ENCODE measurements at regions not wholly inside any gene's neighbourhood (a gene's known extent, or its start where the extent isn't known, plus 50 kb on each side); places are given as distances from the start of the nearest gene placed in this dataset.
"Not testable (repeated sequence)": the region's sequence is repeated elsewhere in the genome, so short reads cannot be mapped to it uniquely, and the experiment has no call there.

DNA sequence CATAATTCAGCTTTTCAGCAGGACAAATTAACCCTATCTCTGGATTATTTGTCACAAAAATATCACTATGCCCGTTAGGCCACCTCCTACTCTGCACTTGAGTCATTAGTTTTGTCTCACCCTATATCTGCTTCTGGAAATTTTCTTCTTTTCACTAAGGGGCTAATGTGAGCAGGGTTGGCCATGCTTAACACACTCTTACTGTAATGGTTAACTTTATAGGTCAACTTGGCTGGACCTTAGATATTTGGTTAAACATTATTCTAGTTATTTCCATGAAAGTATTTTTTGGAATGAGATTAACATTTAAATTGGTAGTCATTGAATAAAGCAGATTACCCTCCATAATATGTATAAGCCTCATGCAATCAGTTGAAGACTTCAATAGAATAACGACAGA is 394.6 kb upstream of the PTCHD4 start:
- no peak for DNase-seq (ENCODE audit: low read depth)

DNA sequence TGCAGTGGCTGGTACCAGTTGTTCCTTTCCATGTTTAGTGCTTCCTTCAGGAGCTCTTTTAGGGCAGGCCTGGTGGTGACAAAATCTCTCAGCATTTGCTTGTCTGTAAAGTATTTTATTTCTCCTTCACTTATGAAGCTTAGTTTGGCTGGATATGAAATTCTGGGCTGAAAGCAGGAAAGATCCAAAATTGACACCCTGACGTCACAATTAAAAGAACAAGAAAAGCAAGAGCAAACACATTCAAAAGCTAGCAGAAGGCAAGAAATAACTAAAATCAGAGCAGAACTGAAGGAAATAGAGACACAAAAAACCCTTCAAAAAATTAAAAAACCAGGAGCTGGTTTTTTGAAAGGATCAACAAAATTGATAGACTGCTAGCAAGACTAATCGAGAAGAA is 382.4 kb upstream of the PTCHD4 start:
- DNase-seq (ENCODE audit: low read depth), result not testable (repeated sequence)

DNA sequence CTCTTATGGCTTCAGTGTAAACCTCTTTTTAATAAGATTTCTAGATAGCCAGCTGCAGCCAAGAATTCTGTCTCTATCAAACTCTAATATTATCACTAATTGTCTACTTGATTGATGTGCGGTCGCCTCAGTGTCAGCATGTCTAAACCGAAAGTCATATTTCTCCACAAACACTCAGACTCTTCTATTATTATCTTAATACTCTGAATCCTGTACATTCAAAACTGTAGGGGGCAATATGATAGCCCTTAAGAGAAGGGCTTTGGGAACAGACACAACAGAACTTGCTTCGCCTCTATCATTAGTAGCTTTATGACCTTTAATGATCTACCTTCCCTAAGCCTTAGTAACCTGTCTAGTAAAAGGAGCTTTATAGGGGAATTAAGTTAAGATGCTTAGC is 379.7 kb upstream of the PTCHD4 start:
- DNase-seq (ENCODE audit: low read depth), result no peak

DNA sequence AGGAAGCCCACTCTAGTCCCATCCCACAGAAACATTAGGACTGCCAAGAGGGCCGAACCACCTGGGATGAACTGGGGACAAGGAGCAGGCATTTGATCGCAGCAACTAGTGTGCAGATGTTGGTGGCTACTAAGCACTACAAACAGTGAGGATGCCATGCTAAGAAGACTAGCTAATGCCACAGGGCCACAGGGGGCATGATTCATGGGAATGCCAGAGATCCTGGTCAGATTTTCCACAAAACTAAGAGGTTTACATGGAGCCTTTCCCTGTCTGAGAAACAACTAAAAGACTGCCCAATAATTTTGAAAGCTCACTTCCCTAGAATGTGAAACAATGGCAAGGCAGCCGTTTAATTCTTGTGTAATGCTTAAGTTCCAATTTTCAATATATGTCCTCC is 375.9 kb upstream of the PTCHD4 start:
- no peak for DNase-seq (ENCODE audit: low read depth)

DNA sequence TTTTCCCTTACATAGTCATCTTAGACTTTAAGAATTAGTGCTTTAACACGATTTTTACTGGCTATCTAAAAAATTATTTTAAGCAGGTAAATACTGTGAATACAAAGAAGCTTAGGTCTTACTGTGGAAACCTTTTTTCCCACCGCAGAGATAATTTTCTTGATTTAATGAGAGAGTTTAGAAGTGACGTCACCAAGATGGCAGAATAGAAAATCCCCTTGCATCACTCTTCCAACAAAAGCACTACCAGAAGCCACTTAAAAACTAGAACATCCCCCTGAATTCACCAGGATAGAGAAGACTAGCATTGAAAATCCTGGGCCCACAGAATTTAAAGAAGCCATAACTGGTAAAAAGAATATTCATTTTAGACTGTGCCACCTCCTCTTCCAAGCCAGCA is 375.4 kb upstream of the PTCHD4 start:
- no peak for DNase-seq (ENCODE audit: low read depth)

DNA sequence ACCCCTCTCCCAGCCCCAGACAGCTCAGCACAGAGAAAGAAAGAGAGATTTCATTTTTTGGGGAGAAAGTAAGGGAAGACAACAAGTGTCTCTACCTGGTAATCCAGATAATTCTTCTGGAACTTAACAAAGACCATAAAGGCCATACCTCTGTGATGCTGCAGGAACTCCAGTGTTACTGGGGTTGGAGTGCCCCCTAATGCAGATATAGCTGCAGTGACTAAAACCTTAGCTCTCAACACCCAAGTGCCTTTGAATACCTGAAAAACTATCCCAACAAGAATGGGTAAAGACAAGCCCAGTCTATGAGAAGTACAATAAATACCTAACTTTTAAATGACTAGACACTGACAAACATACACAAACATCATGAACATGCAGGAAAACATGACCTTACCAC is 365.3 kb upstream of the PTCHD4 start:
- DNase-seq (ENCODE audit: low read depth), result no peak

DNA sequence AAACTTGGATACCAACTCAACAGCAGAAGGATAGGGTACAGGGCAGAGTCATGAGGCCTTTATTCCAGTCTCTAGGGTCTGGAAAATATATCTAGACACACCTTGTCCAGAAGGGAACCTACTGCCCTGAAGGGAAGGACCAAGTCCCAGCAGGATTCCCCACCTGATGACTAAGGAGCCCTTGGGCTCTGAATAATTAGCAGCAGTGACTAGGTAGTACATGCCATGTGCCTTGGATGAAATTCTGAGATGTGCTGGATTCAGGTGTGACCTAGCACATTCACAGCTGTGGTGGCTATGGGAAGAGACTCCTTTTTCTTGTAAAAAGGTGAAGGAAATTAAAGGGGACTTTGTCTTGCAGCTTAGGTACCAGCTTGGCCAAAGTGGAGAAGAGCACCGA is 364.3 kb upstream of the PTCHD4 start:
- no peak for DNase-seq (ENCODE audit: low read depth)

DNA sequence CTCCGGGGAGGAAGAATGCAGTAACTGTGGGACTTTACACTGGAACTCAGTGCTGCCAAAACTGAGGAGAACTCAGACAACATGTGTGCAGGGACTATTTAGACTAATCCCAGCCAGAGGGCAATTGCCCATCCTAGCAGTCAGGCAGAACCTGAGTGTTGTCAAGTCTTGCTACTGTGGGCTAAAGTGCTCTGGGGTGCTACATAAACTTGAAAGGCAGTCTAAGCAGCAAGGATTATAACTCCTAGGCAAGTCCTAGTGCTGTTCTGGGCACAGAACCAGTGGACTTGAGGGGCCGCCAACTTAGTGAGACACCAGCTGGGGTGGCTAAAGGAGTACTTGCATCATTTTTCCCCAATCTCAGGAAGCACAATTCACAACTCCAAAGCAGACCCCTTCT is 363.8 kb upstream of the PTCHD4 start:
- no peak for DNase-seq (ENCODE audit: low read depth)

DNA sequence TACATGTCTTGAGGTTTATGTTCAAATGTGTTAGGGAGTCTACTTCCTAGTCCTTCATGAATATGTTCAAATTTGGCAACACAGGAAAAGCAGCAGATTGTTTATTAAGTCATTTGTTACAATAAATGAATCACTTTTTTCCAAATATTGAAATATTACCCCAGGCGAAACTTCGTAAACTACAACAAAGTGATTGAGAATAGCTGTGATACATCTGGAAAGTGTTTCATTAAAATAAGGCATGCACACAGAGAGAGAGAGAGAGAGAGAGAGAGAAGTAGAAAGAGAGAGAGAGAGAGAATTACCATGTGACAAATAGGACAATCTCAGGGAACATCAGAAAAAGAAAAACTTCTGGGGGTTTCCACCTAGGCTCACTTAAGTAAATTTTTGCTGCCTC is 363.1 kb upstream of the PTCHD4 start:
- DNase-seq (ENCODE audit: low read depth), result no peak

DNA sequence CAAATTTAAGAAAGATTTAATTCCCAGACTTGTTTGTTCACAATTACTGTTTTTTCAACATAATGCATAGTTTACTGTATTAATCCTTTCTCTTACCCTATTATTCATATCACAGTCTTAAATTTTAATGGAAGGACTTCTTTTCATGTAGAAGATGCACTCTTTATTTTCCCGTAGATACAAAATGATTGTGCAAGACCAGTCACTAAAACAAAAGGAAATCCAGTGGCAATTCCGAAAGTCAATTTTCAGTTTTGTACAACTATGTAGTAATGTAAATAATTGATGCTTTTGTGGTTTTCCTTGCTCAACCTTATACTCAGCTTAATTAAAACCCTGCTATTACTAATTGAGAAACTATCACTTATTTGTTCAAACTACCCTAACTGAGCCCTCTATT is 361.5 kb upstream of the PTCHD4 start:
- DNase-seq (ENCODE audit: low read depth), result no peak

DNA sequence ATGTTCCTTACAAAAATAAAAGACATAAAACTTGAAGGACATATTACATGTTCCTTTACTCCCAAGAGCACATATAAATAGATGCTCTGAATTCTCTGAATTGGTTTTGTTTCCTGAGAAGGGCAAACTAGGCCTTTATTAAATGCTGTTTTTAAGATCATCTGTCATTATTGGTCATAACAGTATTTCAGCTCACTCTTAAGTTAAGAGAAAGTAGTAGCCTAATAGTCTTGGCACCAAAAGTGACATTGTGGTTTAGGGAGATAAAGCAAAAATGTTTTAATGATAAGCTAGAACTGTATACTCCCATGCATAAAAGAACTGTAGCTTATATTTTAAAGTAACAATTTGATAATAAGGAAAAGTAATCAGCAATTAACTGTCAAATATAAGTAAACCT is 361.1 kb upstream of the PTCHD4 start:
- DNase-seq (ENCODE audit: low read depth), result no peak

DNA sequence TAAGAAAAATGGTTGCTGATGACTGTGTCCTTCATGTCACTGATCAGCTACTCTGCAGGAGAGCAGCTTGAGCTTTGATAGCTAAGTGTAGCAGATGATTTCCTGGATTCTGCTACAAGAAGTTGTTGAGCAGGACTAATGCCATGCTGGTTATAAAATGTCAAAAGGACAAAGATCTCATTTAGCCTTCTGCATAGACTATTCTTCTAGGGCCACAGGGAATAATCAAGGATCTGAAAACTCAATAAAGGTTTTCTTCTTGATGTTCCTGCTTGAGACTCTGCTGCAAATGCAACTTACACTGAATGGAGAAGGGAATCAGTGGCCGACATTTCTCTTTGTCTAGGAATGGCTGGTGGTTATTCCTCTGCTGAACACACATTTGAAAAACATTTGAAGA is 360.3 kb upstream of the PTCHD4 start:
- DNase-seq (ENCODE audit: low read depth), result no peak

DNA sequence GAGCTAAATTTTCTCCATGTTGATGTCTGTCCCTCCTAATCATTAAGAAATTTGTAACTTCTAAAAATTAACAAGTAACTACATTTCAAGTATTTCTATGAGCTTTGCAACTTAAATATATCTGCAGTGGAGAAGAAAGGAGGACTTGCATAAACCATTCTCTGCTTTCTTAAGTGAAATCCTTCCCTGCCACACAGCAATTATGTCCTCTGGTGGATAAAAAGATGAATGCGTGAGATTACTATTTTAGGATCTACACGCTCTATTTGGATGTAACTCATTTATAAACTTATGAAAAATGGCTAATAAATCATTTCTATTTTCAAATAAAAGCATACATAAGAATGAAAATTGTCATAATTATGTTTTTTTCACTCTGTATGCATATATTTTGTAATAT is 338.0 kb upstream of the PTCHD4 start:
- DNase-seq (ENCODE audit: low read depth), result no peak

DNA sequence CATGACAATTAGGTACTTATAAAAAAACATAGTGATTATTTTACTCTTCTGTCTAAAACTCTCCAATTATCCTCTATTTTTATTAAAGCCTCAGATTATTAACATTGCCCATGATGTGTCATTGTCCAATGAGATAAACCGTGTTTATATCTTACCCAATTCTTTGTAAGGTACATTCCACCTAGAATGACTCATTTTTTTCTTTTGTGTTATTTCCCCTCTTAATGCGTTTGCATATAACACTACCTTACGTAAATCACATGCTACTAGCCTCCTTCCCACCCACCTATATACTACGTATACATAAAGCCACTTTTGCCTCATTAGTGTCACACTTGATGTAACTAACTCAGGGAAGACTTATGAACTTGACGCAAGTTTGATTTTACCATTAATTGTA is 336.3 kb upstream of the PTCHD4 start:
- no peak for DNase-seq (ENCODE audit: low read depth)

DNA sequence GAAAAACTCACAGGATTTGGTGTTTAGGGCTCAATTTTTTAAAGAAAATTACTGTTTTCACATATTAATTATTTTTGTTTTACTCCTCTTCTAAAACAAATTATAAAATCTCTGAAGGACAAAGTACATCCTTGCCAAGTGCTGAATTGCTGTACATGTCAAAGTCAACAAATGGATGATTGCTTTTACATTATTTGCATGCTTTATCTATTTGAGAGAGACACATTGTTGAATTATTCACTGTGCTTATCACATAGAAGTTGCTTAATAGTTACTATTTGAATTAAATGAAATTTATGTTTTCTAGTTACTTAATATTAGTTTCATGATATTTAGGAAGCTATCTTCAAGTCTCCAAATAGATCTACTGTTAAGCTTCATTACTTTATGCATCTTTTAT is 318.6 kb upstream of the PTCHD4 start:
- no peak for DNase-seq (ENCODE audit: low read depth)

DNA sequence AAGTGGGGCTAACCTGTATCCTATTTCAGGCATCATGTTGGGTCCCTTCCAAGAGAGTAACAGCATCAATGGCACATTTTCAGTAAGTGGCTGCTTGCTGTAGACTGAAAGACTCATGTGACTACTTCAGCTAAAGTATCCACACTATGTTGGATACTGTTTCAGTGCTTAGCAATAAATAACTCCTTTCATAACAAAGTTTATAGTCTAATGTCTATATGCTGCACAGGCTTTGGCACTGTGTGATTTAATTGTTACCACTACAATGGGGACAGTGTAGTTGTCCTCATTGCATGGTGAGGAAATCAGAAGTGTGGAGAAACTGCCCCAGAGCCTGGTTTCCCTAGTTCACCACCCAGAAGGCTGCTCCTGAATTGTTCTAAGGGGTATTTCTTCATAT is 318.0 kb upstream of the PTCHD4 start:
- DNase-seq (ENCODE audit: low read depth), result no peak

DNA sequence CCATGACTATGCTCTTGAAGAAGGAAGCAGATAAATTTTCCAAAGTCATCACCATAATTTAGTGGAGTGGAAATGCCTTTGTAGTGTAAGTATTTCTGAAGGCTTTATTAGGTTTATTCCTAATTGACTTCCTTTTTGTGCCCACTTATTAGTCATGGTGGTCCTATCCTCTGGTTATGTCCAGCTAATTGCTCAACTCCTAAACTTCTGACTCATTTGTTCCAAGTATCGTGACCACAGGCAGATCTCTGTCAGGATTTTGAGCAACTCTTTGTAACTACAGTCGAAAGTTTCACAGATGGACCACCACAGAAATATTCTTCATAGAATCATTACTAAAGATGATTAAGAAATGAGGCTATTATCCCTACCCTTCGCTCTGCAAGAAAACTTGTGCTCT is 315.6 kb upstream of the PTCHD4 start:
- DNase-seq (ENCODE audit: low read depth), result peak; percentile 26

DNA sequence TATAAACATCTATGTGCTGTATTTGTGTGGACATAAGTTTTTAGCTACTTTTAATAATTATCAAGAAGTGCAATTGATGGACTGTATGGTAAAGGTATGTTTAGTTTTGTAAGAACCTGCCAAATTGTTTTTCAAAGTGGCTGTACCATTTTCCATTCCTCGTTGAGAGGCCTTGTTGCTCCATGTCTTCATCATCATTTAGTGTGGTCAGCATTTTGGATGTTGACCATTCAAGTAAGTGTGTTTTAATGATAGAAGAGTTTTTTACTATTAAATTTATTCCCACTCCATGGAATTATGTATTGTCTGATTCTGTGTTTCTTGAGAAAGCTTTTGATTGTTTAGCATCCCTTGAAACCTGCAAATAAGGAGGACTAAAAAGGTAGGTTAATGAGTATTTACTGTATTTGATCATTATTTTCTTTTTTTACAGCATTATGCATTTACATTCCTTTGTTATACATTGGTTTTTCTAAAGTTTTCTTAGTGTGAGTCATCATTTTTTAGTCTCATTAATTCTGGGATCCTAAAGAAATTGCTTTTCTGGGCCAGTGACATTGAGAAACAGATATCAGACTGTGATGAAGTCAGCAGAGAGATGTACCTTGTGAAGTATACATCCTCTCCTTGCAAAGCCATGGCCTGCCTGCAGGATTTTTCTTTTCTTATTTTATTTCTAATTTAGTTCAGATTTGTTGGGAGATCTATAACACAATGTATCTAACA is 312.8 kb upstream of the PTCHD4 start:
- no peak for DNase-seq (ENCODE audit: low read depth)

DNA sequence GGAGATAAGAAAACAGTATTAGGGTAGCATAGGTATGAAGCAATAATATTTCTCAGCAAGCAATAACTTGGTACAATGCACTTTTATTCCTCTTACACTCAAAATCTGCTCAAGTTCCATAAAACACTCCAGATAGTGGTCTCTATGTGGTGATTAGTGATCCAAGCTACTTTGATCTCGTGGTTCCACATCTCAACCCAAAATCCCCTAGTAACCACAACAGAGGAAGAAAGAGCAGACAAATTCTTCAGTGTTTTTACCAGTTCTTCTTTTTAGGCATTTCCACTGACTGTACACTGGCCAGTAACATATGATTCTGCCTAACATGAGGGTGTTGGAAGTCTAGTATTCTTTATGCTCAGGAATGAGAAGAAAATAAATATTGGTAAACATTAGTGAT is 309.0 kb upstream of the PTCHD4 start:
- DNase-seq (ENCODE audit: low read depth), result no peak

DNA sequence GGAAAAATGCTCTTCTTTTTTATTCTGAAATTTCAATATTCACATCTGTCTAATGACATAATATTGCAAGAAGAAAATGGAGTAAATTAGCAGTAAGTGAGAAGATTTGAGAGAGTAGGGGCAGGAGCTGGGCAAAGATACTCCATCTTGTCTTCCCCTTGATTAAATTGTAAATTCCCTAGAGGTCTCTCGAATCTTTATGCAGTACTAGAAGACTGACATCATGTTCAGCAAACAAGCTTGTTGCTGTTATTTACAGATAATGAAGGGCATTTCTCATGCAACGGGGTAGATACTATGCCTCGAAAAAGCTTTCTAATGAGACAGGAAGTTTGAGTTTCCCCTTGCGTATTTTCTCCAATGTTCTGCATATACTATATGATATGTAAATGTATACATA is 306.9 kb upstream of the PTCHD4 start:
- no peak for DNase-seq (ENCODE audit: low read depth)

DNA sequence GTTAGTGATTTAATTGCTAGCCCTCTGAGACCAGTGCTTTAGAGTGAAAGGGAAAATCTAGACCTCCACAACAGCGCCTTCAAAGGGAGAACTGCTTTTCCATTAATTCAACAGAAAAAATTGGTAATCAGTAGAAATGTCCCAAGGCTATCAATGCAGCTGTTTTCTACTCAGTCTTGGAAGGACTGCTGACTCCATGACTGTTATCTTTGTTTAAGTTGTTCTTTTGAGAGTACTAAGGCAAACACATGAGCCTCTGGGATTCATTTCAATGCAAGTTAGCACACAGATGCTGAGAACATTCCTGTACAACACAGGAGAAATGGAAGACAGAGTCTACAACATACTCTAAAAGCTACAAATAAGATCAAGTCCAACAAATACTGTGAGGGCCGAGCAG is 301.7 kb upstream of the PTCHD4 start:
- no peak for DNase-seq (ENCODE audit: low read depth)

DNA sequence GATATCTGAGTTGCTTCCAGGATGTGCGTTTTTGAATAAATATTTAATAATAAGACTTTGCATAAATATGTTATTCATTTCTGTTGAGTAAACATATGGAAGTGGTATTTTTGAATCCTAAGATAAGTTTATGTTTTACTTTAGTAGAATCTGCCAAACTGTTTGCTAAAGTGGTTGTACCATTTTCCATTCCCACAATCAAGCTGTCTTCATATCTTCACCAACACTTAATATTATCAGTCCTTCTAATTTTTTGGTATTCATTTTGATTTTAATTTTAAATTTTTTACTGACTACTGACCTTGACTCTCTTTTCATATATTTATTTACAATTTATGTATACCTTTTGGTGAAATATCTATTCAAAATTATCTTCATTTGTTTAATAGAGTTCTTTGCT is 293.9 kb upstream of the PTCHD4 start:
- DNase-seq (ENCODE audit: low read depth), result no peak

DNA sequence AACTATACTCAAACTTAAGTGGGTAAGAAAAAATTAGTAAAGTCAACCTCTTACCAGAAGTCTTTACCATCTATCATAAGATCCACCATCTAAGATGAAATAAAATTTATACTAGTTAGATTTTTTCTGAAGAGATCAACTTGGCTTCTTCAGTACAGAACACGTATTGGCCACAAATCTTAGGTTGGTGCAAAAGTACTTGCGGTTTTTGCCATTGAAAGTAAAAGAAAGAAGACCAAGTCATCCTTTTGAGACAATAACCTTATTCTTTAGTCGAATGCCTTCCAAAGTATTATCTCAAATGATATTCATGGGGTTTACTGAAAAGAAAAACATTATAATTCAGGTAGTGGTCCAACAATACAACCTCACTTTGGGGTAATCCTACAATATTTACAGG is 292.6 kb upstream of the PTCHD4 start:
- no peak for DNase-seq (ENCODE audit: low read depth)

DNA sequence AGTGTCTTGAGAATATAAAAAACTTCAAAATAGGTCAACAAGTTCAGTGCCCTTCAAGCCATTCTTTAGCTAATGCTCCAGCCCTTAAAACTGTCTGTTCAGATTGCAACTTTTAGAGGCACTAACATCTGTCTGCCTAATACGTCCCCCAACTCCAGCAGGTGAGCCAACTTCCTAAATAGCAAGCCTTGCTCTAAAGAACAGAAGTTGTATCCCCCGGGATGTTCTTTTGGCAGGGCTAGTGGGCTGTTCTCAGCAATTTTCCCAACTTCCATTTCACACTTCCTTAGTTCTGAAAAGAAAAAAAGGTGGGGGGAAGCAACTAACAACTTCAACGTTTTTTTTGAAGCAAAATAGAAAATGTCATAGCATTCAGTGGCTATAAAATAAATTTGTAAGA is 290.0 kb upstream of the PTCHD4 start:
- no peak for DNase-seq (ENCODE audit: low read depth)

DNA sequence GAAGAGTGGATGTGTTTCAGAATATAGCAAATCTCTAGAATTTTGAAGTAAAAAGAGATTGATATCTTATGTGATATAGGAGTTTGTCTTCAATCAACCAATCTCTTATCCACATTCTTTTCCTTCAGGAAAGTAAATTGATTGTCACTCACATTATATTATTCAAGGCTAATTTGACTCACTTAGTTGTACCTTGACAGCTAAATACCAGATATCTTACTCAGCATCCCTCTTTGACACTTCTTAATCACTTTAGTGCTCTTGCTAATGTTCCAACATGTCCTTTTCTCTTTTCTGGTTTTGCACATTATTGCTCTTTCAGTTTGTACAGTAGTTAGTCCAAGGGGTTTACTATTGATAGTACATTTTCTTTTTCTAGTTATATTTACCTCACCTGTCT is 286.9 kb upstream of the PTCHD4 start:
- DNase-seq (ENCODE audit: low read depth), result no peak

Measured in GM04503 (cell line).